HG02798 (cell line): ENCODE measurements at regions not wholly inside any gene's neighbourhood (a gene's known extent, or its start where the extent isn't known, plus 50 kb on each side); places are given as distances from the start of the nearest gene placed in this dataset.
"Not testable (repeated sequence)": the region's sequence is repeated elsewhere in the genome, so short reads cannot be mapped to it uniquely, and the experiment has no call there.

Source experiments
- ATAC-seq: cut with Tn5 transposase; IDR thresholded peaks from one replicate; pipeline ENCODE4 v1.9.1; 2021; ENCODE audit warnings: mild to moderate bottlenecking; ENCODE audit not compliant: unreplicated experiment, poor library complexity

- no peak for ATAC-seq
Measured at GRCh38 chr20:47990507-47991150, 205.3 kb upstream of the SULF2 start.

GRCh38 chr20:47989957-47990356, 204.7 kb upstream of the SULF2 start:
- no peak for ATAC-seq

GRCh38 chr20:47988676-47989075, 203.4 kb upstream of the SULF2 start:
- ATAC-seq = no peak

DNA sequence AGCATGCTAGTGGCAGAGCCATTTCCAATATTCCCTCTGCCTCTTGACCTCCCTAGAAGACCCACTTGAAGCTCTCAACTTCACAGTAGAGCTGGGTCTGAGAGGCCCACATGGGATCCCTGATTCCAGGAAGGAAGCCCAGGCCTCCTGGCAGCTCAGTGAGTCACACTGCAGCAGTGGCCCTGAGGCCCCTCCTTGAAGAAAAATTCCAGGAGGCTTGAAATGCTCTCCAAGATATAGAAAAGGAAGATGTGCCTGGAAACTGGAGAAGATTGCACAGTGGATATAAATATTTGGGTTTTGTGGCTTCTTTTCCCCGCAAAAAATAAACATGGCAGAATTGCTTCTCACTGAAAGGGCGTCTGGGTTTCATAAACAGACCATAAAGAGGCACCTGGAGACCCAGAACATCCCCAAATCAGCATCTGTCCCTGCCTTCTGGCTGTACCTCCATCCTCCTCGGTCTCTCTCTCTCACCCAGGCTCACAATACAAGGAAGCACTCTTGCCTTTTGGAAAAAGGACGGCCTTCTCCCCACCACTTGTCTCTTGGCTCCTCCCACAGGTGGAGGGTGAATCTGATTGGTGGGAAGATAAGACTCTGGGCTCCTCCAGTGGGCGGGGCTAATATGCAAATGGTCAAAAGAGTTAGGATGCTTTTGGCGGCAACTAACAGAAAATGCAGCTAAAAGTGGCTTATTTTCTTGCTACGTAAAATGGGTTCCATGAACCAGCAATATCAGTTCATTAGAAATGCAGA, 200.0 kb upstream of the SULF2 start:
- no peak for ATAC-seq

- no peak for ATAC-seq
Measured at GRCh38 chr20:47984437-47984836, 199.2 kb upstream of the SULF2 start.

DNA sequence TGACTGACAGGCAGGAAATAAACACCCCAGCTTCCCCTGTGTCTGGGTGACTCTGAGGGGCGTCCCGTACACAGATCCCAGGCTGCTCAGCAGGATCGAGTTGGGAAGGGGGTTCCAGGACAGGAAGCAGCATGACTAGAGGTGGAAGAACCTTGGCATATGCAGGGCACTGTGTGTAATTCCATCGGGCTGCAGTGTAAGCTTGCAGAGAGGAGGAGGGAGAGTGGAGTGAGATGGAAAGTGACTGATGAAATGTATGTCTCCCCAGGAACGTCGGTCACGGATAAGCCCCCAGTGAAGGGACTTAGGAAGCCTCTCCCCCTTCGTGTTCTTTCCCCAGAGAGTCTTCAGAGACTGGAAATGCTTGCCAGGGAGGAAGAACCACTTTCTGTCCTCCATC, 198.4 kb upstream of the SULF2 start:
- ATAC-seq = not testable (repeated sequence)

GRCh38 chr20:47982574-47983360, 197.5 kb upstream of the SULF2 start:
- no peak for ATAC-seq

GRCh38 chr20:47981222-47981621, 195.9 kb upstream of the SULF2 start:
- no peak for ATAC-seq

- ATAC-seq = no peak
Measured at GRCh38 chr20:47980336-47981177, 195.3 kb upstream of the SULF2 start.

DNA sequence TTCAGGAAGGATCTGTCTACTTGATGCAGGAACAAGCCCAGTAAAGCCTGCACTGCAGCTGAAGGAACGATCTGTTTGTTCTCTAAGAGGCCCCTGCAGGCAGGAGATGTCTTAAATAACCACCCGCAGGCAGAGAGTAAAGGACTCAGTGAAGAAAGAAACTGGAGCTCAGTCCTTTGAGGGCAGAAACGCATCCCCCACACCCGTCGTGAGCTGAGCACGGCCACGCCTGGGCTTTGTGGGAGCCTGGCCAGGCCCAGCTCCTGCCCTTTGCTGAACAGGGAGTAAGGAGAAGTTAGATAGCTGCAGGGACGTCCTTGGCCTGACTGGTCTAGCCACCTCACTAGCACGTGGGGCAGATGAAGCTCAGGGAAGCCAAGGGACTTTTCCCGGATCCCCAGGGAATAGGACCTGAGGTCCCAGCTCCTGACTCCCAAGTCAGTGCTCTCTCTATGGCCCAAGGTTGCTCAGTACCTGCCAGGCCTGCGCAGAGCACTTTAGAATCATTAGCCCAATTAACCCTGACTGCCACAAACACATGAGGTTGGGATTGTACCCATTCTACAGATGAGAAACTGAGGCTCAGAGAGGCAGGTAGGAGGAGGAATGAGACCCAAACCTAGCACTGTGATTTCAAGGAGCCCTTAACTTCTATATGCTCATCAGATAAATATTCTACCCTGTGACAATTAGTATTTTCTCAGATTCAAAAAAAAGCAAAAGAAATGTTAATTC, 194.2 kb upstream of the SULF2 start:
- ATAC-seq = not testable (repeated sequence)

DNA sequence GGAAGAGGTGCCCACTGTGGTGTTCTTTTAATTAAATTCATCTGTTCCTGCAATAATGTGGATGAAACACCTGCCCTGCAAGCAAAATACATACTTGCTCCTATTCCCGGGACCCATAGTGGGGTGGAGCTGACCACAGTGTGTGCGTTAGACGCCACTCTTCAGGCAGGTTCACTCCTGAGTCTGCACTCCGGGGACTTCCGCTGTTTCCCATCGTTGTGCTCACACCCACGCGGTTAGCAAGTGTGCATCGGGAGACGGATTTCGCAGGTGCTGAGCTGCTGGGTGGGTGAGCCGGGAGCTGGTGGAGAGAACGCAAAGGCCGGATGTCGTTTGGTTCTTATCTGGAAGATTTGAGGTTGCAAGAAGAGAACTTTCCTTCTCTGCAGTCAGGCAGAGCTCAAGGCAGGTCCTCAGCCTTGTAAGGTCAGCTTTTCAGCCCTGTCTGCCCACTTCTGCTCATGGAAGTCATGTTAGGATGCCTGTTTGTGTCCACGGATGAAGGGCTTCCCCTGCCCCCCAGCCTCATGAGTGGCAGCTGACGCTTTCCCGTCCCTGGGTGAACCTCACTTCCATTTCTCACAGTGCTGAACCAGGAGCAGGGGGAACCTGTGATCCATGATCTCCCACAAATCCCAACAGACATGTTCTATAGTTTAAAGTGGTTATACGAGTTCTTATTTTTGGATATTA, 193.3 kb upstream of the SULF2 start:
- ATAC-seq = not testable (repeated sequence)

GRCh38 chr20:47977789-47978252, 192.5 kb upstream of the SULF2 start:
- ATAC-seq = not testable (repeated sequence)

- ATAC-seq = not testable (repeated sequence)
Measured at GRCh38 chr20:47977017-47977788, 191.9 kb upstream of the SULF2 start.

- no peak for ATAC-seq
Measured at GRCh38 chr20:47974234-47974878, 189.1 kb upstream of the SULF2 start.

DNA sequence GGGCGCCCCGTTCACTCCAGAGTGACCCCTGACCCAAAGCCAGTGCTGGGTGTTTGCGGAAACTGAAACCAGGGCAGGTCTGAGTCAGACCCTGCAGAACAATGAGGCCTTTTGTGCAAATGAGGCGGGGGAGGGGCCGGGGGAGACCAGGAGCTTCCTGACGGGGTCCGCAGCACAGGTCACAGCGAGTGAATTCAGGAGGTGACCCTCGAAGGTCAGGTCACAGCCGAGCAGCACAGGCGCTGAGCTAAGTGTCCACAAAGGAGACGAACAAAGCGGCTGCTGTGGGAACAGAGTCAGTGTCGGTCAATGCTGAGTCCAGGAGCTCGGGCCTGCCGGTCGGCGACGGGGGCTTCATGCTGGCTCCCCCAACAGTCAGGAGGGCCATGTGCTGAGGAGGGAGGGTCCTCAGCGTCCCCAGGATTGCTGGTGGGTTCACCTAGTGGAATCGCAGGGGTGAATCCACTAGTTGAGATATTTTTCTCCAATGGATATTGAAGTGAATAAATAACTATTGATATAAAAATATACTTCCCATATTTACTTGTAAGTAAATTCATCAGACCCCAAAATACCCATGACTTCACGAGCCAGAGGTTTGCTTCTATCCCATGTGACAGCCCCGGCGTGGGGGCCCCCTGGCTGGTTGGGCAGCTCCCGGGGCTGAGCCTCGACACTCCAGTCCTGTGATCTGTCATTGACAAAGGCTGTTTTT, 188.4 kb upstream of the SULF2 start:
- ATAC-seq = no peak

DNA sequence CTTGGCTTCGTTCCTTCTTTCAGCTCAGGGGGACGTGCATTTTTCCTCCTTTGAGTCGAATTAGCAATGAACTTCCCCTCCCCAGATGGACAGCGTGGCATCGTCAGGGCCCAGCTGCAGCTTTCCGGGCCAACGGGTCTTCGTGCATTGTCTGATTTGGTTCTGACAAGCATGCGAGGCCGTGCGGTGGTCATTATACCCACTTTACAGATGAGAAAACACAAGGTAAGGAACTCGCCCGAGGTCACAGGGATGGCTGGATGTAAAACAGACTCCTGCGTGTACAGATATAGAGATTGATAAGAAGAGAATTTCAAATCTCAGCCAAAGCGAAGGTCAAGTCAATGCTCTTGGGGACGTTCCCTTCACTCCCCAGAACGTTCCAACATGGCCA, 187.6 kb upstream of the SULF2 start:
- ATAC-seq = no peak

DNA sequence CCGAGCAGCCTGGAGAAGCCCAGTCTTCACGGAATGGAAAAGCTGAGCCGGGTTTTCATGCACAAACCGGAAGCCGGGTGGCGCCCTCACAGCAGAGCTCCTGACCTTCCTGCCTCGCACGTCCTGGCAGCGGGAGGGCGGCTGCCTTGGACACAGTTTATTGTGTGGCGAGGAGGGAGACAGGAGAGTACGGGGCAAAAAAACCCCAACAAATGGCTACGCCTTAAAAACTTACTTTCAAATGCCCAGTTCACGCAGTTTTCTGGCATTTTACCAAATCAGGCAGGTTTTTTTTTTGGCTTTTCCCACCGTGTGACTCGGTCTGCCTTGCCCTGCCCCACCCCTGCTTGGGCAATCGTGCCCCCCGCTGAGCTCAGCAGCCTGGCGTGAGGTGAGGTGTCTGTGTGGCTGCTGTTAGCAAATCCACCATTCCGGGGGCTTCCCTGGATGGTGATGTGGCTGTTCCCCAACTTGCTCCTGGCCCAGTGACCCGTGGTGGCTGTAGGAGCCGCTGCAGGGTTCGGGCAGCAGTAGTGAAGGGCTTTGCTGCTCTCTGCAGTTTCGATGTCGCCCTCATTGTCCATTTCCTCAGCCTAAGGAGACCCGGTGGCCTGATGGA, 187.1 kb upstream of the SULF2 start:
- not testable (repeated sequence) for ATAC-seq
